GM12878 (cell line): ENCODE measurements at regions not wholly inside any gene's neighbourhood (a gene's known extent, or its start where the extent isn't known, plus 50 kb on each side); places are given as distances from the start of the nearest gene placed in this dataset.

Source experiments
- EP300 ChIP-seq, 2 experiments: fragments of 150-350 bp in 1 of 2; IDR thresholded peaks; 2 replicates each; pipeline ENCODE4 v1.6.1; 2011 to 2012; ENCODE audit warnings: low read depth in 2 of 2, low read length in 2 of 2, borderline replicate concordance in 1 of 2, improper control_type of control experiment in 1 of 2, inconsistent platforms in 1 of 2; ENCODE audit not compliant: control insufficient read depth in 1 of 2
- IRF4 ChIP-seq: IDR thresholded peaks from 2 replicates; pipeline ENCODE4 v1.6.1; 2011; ENCODE audit warnings: low read depth, low read length
- POLR2AphosphoS5 ChIP-seq: IDR thresholded peaks from 2 replicates; pipeline ENCODE4 v1.6.1; 2011; ENCODE audit warnings: mild to moderate bottlenecking, low read length, inconsistent platforms
- TF ChIP-seq, protein P1 (sequence below): fragments of 450-650 bp; IDR thresholded peaks from 2 replicates; pipeline ENCODE4 v1.6.1; 2017; ENCODE audit warnings: antibody characterized with exemption, mild to moderate bottlenecking, moderate library complexity

DNA sequence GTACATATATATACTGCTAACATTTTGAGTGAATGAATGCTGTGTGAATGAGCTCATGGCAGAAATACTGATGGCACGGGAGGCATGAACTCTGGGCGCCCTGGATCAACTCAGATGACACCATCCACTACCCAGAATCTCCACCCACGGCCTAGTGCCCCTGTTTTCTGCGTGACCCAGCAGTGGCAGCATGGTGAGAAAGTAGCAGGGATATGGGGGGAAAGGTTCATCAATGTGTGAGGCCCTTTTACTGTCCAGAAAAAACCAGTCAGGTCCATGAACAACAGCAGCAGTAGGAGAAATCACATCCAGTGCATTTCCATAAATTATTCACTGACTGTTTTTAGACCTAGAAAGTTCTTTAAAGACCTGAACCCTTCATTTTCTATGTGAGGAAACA lies 391.0 kb upstream of the NRP1 start:
- TF ChIP-seq, protein P1, sequence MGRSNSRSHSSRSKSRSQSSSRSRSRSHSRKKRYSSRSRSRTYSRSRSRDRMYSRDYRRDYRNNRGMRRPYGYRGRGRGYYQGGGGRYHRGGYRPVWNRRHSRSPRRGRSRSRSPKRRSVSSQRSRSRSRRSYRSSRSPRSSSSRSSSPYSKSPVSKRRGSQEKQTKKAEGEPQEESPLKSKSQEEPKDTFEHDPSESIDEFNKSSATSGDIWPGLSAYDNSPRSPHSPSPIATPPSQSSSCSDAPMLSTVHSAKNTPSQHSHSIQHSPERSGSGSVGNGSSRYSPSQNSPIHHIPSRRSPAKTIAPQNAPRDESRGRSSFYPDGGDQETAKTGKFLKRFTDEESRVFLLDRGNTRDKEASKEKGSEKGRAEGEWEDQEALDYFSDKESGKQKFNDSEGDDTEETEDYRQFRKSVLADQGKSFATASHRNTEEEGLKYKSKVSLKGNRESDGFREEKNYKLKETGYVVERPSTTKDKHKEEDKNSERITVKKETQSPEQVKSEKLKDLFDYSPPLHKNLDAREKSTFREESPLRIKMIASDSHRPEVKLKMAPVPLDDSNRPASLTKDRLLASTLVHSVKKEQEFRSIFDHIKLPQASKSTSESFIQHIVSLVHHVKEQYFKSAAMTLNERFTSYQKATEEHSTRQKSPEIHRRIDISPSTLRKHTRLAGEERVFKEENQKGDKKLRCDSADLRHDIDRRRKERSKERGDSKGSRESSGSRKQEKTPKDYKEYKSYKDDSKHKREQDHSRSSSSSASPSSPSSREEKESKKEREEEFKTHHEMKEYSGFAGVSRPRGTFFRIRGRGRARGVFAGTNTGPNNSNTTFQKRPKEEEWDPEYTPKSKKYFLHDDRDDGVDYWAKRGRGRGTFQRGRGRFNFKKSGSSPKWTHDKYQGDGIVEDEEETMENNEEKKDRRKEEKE: no peak
- TF ChIP-seq EP300 (IDR thresholded peaks at IDR 0.05; ENCODE audit: borderline replicate concordance in 1 of 2, control insufficient read depth in 1 of 2, low read depth in 2 of 2, low read length in 2 of 2) (no peak), IRF4 (no peak), POLR2AphosphoS5 (no peak)
